H54 (cell line): ENCODE measurements at regions not wholly inside any gene's neighbourhood (a gene's known extent, or its start where the extent isn't known, plus 50 kb on each side); places are given as distances from the start of the nearest gene placed in this dataset.
A peak's percentile ranks its signal among the peaks of the same experiment; 100 is the strongest.
"Not testable (repeated sequence)": the region's sequence is repeated elsewhere in the genome, so short reads cannot be mapped to it uniquely, and the experiment has no call there.

Experiments
- DNase-seq: peaks from one replicate; pipeline ENCODE4 v3.0.0; 2011; ENCODE audit warnings: low spot score, mixed read lengths; ENCODE audit not compliant: insufficient read length
- FAIRE-seq: peaks from 3 replicates; lab custom pipeline; 2011; peaks lifted over from hg19 to GRCh38; lab: Jason Lieb, UNC
- POLR2A ChIP-seq: IDR thresholded peaks from 2 replicates; pipeline ENCODE4 v1.6.1; 2011; ENCODE audit warnings: low read depth, mild to moderate bottlenecking, low read length

DNA sequence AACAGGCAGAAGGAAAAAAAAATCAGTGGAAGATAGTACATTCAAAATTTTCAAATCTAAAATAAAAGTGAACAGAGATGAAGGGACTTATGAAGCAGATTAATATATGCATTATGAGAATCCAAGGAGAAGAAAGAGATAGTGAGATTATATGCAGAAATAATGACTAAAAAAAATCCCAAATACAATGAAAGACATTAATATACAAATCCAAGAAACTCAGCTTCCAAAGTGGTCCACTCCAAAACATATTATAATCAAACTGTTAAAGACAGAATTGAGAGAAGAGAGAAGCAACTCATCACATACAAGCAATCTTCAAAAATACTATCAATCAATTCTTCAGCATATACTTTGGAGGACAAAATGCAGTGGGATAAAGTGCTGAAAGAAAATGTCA is 73.5 kb upstream of the CARMIL1 start:
- FAIRE-seq (no peak), DNase-seq (no peak)
- TF ChIP-seq POLR2A, result no peak

- not testable (repeated sequence) for DNase-seq, FAIRE-seq
These were observed 71.6 kb upstream of the CARMIL1 start for GRCh38 chr6:25207453-25208155.

DNA sequence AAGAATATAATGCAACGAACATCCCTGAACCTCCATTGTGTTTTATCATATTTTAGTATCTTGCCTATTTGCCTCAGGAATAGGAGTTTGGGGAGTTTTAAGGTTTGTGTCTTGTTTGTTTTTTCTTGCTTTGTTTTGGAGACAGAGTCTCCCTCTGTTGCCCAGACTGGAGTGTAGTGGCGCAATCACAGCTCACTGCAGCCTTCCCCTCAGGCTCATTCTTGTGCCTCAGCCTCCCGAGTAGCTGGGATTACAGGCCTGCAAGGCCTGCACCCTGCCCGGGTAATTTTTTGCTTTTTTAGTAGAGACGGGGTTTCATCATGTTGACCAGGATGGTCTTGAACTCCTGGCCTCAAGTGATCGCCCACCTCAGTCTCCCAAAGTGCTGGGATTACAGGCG is 63.3 kb upstream of the CARMIL1 start:
- no peak for DNase-seq
- no peak for FAIRE-seq
- no peak for TF ChIP-seq POLR2A

GRCh38 chr6:25217302-25217701 is 61.9 kb upstream of the CARMIL1 start:
- TF ChIP-seq POLR2A, result no peak
- no peak for FAIRE-seq

GRCh38 chr6:25217829-25218228 is 61.3 kb upstream of the CARMIL1 start:
- DNase-seq (no peak), FAIRE-seq (no peak)
- no peak for TF ChIP-seq POLR2A

More at GRCh38 chr6:25217302-25217701, 61.9 kb upstream of the CARMIL1 start:
- no peak for DNase-seq

DNA sequence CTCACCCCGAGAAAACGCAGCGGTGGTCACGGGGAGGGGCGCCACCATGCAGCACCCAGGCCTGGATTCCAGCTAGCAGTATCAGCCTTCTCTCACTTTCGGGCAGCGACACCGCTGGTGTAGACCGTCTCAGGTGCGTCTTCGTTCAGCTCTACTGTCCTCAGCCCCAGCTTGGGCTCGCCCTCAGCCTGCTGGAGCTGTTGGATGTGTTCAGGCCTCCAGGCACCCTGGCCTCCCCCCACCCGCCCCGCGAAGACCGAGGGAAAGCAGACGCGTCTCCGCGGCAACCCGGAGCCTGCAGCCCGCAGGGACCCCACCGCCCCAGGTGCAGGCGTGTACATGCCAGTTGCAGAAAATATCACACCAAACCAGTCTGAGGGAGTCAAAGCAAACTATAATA is 60.8 kb upstream of the CARMIL1 start:
- FAIRE-seq (no peak), DNase-seq (no peak)
- no peak for TF ChIP-seq POLR2A

DNA sequence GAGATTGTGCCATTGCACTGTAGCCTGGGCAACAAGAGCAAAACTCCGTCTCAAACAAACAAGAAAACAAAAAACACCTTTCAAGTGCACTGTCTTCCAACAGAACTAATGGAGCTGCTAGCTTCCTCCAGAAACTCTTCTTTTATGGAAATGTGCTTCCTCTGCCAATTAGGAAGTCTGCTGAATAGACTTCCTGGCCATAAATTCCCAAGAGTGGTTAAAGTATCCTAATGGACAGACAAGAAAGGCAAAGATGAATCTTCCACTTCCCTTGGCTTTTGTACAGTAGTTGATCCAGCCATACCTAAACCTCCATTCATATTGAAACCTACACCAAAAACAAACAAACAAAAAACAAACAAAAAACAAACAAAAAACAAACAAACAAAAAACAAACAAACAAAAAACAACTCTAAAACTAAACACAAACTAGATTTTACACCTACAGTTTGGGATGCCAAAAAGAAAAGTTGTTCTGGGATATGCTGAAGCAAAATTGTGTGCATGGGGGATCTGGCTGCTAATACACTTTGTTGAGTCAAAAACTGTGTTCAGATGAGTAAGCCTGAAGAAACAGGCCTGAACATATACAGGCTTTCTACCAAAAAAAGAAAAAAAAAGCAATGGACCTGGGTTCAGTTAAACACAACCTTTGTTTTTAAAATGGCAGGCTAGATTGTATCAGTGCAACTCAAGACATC is 59.8 kb upstream of the CARMIL1 start:
- DNase-seq (no peak), FAIRE-seq (no peak)
- TF ChIP-seq POLR2A, result no peak

DNA sequence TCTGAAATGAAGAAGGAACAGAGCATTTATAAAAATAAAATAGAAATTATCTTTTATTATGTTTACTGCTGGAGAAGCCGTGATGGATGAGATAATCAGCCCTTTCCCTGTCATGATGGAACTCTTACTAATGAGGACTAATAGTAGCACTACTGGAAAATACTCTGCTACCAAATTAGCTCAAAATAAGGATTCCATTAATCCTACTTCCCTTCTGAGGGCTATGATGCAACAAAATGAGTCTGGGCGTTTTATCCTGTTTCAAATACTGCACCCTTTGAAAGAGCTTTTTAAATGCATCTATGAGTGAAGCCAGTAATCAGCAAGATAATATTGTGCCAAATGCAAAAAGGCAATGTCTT is 59.3 kb upstream of the CARMIL1 start:
- FAIRE-seq, result no peak
- DNase-seq, result no peak
- no peak for TF ChIP-seq POLR2A

DNA sequence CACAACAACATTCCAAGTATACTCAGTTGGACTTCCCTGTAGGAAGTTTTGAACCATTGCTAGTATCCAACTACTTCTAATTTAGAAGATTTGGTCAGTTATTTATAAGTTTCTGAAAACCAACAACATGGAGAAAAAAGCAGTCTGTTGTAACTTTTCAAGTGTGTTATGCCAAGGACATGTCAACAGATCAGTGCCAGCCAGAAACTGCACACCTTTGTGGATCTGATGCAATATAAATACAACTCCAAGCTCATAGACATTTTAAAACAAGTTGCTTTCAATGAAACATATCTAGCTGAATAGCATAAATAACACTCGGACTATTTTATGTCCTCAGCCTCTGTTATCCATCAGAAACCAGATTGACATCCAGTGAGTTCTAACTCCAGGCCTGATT is 58.3 kb upstream of the CARMIL1 start:
- FAIRE-seq, result no peak
- no peak for DNase-seq
- no peak for TF ChIP-seq POLR2A

DNA sequence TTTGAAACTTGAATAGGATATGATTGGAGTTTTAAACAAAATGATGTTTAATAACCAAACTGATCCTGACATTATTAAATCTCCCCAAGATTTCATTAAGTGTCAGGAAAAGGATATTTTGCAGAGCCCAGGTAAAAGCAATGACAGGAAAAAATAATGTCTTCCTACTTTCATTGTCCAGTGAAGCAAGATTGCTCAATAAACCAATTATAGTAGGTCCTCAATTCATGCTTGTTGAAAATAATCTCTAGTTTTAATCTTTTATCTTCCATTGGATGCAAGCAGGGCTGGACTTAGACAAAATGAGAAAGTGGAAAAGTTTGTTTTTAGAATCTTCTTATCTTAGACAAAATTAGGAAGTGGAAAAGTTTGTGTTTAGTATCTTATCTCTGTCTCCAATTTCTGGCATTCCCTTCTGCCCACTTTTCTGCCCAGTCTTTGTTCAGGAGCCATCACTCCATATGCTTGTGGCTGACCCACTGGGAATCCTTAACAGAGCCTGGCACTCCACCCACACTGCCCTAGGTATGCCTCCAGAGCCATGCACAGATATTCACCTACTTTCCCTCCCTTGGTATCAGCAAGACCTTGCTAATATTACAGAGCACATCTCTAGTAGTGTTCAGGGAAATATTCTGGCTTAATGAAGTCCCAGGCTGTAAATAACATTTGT is 57.0 kb upstream of the CARMIL1 start:
- DNase-seq, result no peak
- TF ChIP-seq POLR2A, result no peak
- no peak for FAIRE-seq

- TF ChIP-seq POLR2A, result no peak
- DNase-seq (peak; percentile 16), FAIRE-seq (peak; percentile 89)
These were observed 55.6 kb upstream of the CARMIL1 start for GRCh38 chr6:25223490-25223991.

- no peak for TF ChIP-seq POLR2A
- no peak for DNase-seq
- no peak for FAIRE-seq
These were observed 54.9 kb upstream of the CARMIL1 start for GRCh38 chr6:25224242-25224641.

- TF ChIP-seq POLR2A, result no peak
- no peak for FAIRE-seq
- DNase-seq, result no peak
These were observed 51.3 kb upstream of the CARMIL1 start for GRCh38 chr6:25227854-25228253.
